SK-N-SH treated with all-trans-retinoic acid at 6 μM for 48 hours (cell line): ENCODE measurements at regions not wholly inside any gene's neighbourhood (a gene's known extent, or its start where the extent isn't known, plus 50 kb on each side); places are given as distances from the start of the nearest gene placed in this dataset.
"Not testable (repeated sequence)": the region's sequence is repeated elsewhere in the genome, so short reads cannot be mapped to it uniquely, and the experiment has no call there.

Source experiments
- ATAC-seq: fragments of 200-7000 bp; cut with Tn5 transposase; 3 replicates; pipeline ENCODE4 v1.9.1; 2020; ENCODE audit warnings: mild to moderate bottlenecking, moderate library complexity
- ARNTL ChIP-seq: fragments of 450-650 bp; formaldehyde crosslinking; IDR thresholded peaks from 2 replicates; pipeline ENCODE4 v1.5.0; 2020; ENCODE audit warnings: low read depth, mild to moderate bottlenecking, moderate library complexity, borderline replicate concordance
- BACH2 ChIP-seq: fragments of 250-450 bp; sonication (Bioruptor Pico); IDR thresholded peaks from 2 replicates; pipeline ENCODE4 v1.9.0; 2021; ENCODE audit warnings: mild to moderate bottlenecking, borderline replicate concordance
- CREB5 ChIP-seq: fragments of 250-450 bp; sonication (Bioruptor Pico); IDR thresholded peaks from 2 replicates; pipeline ENCODE4 v1.5.1; 2020; ENCODE audit warnings: low read depth, mild to moderate bottlenecking, moderate library complexity
- CSDC2 ChIP-seq: fragments of 250-450 bp; sonication (Bioruptor Pico); IDR thresholded peaks from 2 replicates; pipeline ENCODE4 v1.5.0; 2020; ENCODE audit warnings: mild to moderate bottlenecking, moderate library complexity
- CSRNP3 ChIP-seq: fragments of 250-450 bp; sonication (Bioruptor Pico); IDR thresholded peaks from 2 replicates; pipeline ENCODE4 v1.5.1; 2021; ENCODE audit warnings: mild to moderate bottlenecking, moderate library complexity
- ESRRG ChIP-seq: fragments of 250-450 bp; sonication (Bioruptor Pico); IDR thresholded peaks from 2 replicates; pipeline ENCODE4 v1.6.1; 2021; ENCODE audit warnings: mild to moderate bottlenecking
- GLIS3 ChIP-seq: fragments of 250-450 bp; sonication (Bioruptor Pico); IDR thresholded peaks from 2 replicates; pipeline ENCODE4 v1.5.0; 2020; ENCODE audit warnings: mild to moderate bottlenecking, moderate library complexity
- ISL1 ChIP-seq: fragments of 250-450 bp; sonication (Bioruptor Pico); IDR thresholded peaks from 2 replicates; pipeline ENCODE4 v2.1.2; 2022; ENCODE audit warnings: mild to moderate bottlenecking, moderate library complexity
- OSR1 ChIP-seq: fragments of 250-450 bp; sonication (Bioruptor Pico); IDR thresholded peaks from 2 replicates; pipeline ENCODE4 v1.8.0; 2022; ENCODE audit warnings: moderate library complexity, mild to moderate bottlenecking, inconsistent platforms
- PATZ1 ChIP-seq: fragments of 250-450 bp; sonication (Bioruptor Pico); IDR thresholded peaks from 2 replicates; pipeline ENCODE4 v1.8.0; 2020; ENCODE audit warnings: mild to moderate bottlenecking, moderate library complexity, borderline replicate concordance
- POU6F1 ChIP-seq: fragments of 250-450 bp; sonication (Bioruptor Pico); IDR thresholded peaks from 2 replicates; pipeline ENCODE4 v1.8.0; 2021; ENCODE audit warnings: low read depth, mild to moderate bottlenecking, moderate library complexity, borderline replicate concordance
- PPARA ChIP-seq: fragments of 250-450 bp; sonication (Bioruptor Pico); IDR thresholded peaks from 2 replicates; pipeline ENCODE4 v1.5.0; 2020; ENCODE audit warnings: mild to moderate bottlenecking, borderline replicate concordance
- RARB ChIP-seq: fragments of 250-450 bp; sonication (Bioruptor Pico); IDR thresholded peaks from 2 replicates; pipeline ENCODE4 v1.8.0; 2021; ENCODE audit warnings: mild to moderate bottlenecking, moderate library complexity
- SNAI2 ChIP-seq: fragments of 250-450 bp; sonication (Bioruptor Pico); IDR thresholded peaks from 2 replicates; pipeline ENCODE4 v1.5.0; 2020; ENCODE audit warnings: mild to moderate bottlenecking, moderate library complexity
- TCF4 ChIP-seq: fragments of 250-450 bp; sonication (Bioruptor Pico); IDR thresholded peaks from 2 replicates; pipeline ENCODE4 v1.8.0; 2021; ENCODE audit warnings: mild to moderate bottlenecking, moderate library complexity, borderline replicate concordance
- TOX ChIP-seq: fragments of 250-450 bp; sonication (Bioruptor Pico); IDR thresholded peaks from 2 replicates; pipeline ENCODE4 v1.8.0; 2021; ENCODE audit warnings: mild to moderate bottlenecking, moderate library complexity, borderline replicate concordance
- TSHZ2 ChIP-seq: fragments of 250-450 bp; sonication (Bioruptor Pico); IDR thresholded peaks from 2 replicates; pipeline ENCODE4 v1.5.0; 2020; ENCODE audit warnings: mild to moderate bottlenecking, moderate library complexity
- ZC3H10 ChIP-seq: fragments of 250-450 bp; sonication (Bioruptor Pico); IDR thresholded peaks from 2 replicates; pipeline ENCODE4 v1.5.1; 2021; ENCODE audit warnings: mild to moderate bottlenecking, moderate library complexity
- ZFP3 ChIP-seq: fragments of 250-450 bp; sonication (Bioruptor Pico); IDR thresholded peaks from 2 replicates; pipeline ENCODE4 v1.5.0; 2020; ENCODE audit warnings: mild to moderate bottlenecking, moderate library complexity
- ZFP30 ChIP-seq: fragments of 450-650 bp; formaldehyde crosslinking; IDR thresholded peaks from 2 replicates; pipeline ENCODE4 v1.5.0; 2022; ENCODE audit warnings: mild to moderate bottlenecking, moderate library complexity
- ZNF565 ChIP-seq: fragments of 450-650 bp; formaldehyde crosslinking; conservative IDR thresholded peaks from 2 replicates; pipeline ENCODE4 v1.5.0; 2020; ENCODE audit warnings: low read depth, mild to moderate bottlenecking, moderate library complexity
- ZNF70 ChIP-seq: fragments of 450-650 bp; formaldehyde crosslinking; IDR thresholded peaks from 2 replicates; pipeline ENCODE4 v1.5.0; 2020; ENCODE audit warnings: mild to moderate bottlenecking, moderate library complexity
- ZNF8 ChIP-seq: fragments of 450-650 bp; formaldehyde crosslinking; IDR thresholded peaks from 2 replicates; pipeline ENCODE4 v1.5.0; 2020; ENCODE audit warnings: mild to moderate bottlenecking, moderate library complexity

- TF ChIP-seq ZFP3 (no peak), GLIS3 (CRISPR knock-in tag) (no peak), ZFP30 (CRISPR knock-in tag) (no peak), ZC3H10 (no peak), TSHZ2 (CRISPR knock-in tag) (no peak), CSDC2 (CRISPR knock-in tag) (no peak), ISL1 (CRISPR knock-in tag) (no peak), PPARA (no peak), TCF4 (CRISPR knock-in tag) (no peak), ZNF8 (no peak), ZNF70 (CRISPR knock-in tag) (no peak), SNAI2 (CRISPR knock-in tag) (no peak), TOX (CRISPR knock-in tag) (no peak), CREB5 (CRISPR knock-in tag) (no peak), BACH2 (CRISPR knock-in tag) (no peak), ARNTL (CRISPR knock-in tag) (no peak), CSRNP3 (CRISPR knock-in tag) (no peak)
- ATAC-seq, result no peak
Measured at GRCh38 chr5:66443462-66444130, 152.6 kb upstream of the MAST4 start.

GRCh38 chr5:66448070-66448469 is 148.1 kb upstream of the MAST4 start:
- not testable (repeated sequence) for ATAC-seq

GRCh38 chr5:66450237-66450636 is 146.0 kb upstream of the MAST4 start:
- ATAC-seq, result no peak
- no peak for TF ChIP-seq TSHZ2 (CRISPR knock-in tag)
- no peak for TF ChIP-seq ZNF8
- no peak for TF ChIP-seq ZNF565
- TF ChIP-seq GLIS3 (CRISPR knock-in tag), result no peak
- TF ChIP-seq OSR1, result no peak
- TF ChIP-seq CSRNP3 (CRISPR knock-in tag), result no peak
- TF ChIP-seq PPARA, result no peak
- no peak for TF ChIP-seq POU6F1 (CRISPR knock-in tag)
- TF ChIP-seq PATZ1 (CRISPR knock-in tag), result no peak
- TF ChIP-seq RARB (CRISPR knock-in tag), result no peak
- TF ChIP-seq TCF4 (CRISPR knock-in tag), result no peak
- no peak for TF ChIP-seq ZFP3
- no peak for TF ChIP-seq ZFP30 (CRISPR knock-in tag)
- TF ChIP-seq TOX (CRISPR knock-in tag), result no peak
- TF ChIP-seq ARNTL (CRISPR knock-in tag), result no peak
- TF ChIP-seq ESRRG, result no peak
- TF ChIP-seq BACH2 (CRISPR knock-in tag), result no peak
- no peak for TF ChIP-seq ZC3H10
